Type B pancreatic cell (in vitro differentiated cells): ENCODE measurements at regions not wholly inside any gene's neighbourhood (a gene's known extent, or its start where the extent isn't known, plus 50 kb on each side); places are given as distances from the start of the nearest gene placed in this dataset.

Source experiments
- DNase-seq: peaks from one replicate; pipeline ENCODE4 v3.0.0; 2021; ENCODE audit warnings: mixed read lengths; ENCODE audit not compliant: unreplicated experiment; ENCODE audit errors: extremely low spot score
- H3K27ac Mint-ChIP-seq: 2 replicates; pipeline ENCODE4 v1.8.0; 2021; ENCODE audit warnings: mild to moderate bottlenecking, mixed read lengths
- H3K27me3 Mint-ChIP-seq: 2 replicates; pipeline ENCODE4 v1.8.0; 2021; ENCODE audit warnings: mixed read lengths
- H3K36me3 Mint-ChIP-seq: 2 replicates; pipeline ENCODE4 v1.8.0; 2021; ENCODE audit warnings: mixed read lengths
- H3K4me1 Mint-ChIP-seq: one replicate; pipeline ENCODE4 v1.8.0; 2021; ENCODE audit warnings: mixed read lengths; ENCODE audit not compliant: unreplicated experiment
- H3K4me3 Mint-ChIP-seq: 2 replicates; pipeline ENCODE4 v1.8.0; 2021; ENCODE audit warnings: mild to moderate bottlenecking, mixed read lengths
- H3K9me3 Mint-ChIP-seq: 2 replicates; pipeline ENCODE4 v1.8.0; 2021; ENCODE audit warnings: mixed read lengths
- TF ChIP-seq, protein P1 (sequence below): fragments of 200-600 bp; sonication (generic); conservative IDR thresholded peaks from 2 replicates; pipeline ENCODE4 v1.5.0; 2021; ENCODE audit warnings: antibody characterized with exemption, mild to moderate bottlenecking

DNA sequence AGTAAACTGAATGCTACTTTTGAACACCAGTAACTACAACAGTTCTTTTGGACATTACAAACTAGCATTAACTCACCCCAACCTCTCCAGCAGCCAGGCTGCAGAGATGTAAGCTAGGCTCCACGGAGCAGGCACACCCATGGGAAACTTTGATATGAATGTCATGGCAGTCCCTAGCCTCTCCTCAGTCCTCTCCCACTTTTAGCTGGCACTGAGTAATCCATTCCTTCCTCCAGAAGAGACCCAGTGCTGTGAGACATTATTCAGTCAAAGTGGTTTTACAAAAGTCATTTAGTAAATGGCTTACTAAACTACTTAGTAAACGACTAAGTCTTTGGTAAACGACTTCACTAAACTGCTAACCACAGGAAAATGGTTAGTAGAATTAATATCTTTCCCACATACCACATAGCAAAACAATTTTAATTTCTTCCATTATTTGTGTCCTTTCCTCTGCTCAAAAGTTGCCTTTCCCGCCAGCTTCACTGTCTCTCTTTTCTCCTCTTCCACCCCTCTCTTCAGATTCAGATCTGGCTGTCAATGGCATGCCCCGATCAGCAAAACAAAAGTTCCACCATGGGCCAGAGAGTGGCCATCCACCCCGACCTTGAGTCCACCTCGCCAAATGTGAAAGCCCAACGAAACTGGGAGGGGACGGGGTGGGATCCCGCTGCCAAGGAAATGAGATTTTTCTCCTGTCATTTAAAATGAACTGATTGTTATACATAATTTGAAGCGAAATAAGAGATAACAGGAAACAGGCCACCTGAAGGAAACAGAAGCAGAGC lies 67.5 kb upstream of the TJP1 start:
- no peak for DNase-seq
- TF ChIP-seq, protein P1, sequence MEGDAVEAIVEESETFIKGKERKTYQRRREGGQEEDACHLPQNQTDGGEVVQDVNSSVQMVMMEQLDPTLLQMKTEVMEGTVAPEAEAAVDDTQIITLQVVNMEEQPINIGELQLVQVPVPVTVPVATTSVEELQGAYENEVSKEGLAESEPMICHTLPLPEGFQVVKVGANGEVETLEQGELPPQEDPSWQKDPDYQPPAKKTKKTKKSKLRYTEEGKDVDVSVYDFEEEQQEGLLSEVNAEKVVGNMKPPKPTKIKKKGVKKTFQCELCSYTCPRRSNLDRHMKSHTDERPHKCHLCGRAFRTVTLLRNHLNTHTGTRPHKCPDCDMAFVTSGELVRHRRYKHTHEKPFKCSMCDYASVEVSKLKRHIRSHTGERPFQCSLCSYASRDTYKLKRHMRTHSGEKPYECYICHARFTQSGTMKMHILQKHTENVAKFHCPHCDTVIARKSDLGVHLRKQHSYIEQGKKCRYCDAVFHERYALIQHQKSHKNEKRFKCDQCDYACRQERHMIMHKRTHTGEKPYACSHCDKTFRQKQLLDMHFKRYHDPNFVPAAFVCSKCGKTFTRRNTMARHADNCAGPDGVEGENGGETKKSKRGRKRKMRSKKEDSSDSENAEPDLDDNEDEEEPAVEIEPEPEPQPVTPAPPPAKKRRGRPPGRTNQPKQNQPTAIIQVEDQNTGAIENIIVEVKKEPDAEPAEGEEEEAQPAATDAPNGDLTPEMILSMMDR, result no peak
- H3K27ac Mint-ChIP-seq, result no peak overlapping the region
- peaks cover 3% of the 10 kb centered on the region for H3K27me3 Mint-ChIP-seq
- peaks cover 26% of the 10 kb centered on the region for H3K4me1 Mint-ChIP-seq
- H3K9me3 Mint-ChIP-seq, result peaks cover 5% of the 10 kb centered on the region
- no peak overlapping the region for H3K4me3 Mint-ChIP-seq
- no peaks in the 10 kb centered on the region for H3K36me3 Mint-ChIP-seq

DNA sequence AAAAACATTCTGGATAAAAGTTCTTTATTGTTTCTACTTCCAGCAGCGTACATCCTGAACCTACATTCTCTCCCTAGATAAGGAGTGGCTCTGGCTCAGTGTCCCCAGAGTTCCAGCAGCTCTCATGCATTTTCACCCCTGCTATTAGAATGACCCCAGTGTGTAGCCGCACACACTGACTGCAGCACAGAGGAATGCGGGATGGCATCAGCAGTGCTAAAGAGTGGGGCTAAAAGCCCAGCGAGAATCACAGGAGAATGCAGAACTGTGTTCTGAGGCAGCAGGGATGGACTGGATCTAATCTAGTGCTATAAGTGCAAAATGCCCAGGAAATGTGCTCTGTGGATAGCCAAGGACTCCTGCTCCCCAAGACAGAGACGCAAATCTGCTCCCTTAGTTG lies 66.4 kb upstream of the TJP1 start:
- Mint-ChIP-seq H3K4me1 (peaks cover 26% of the 10 kb centered on the region), H3K36me3 (no peaks in the 10 kb centered on the region), H3K4me3 (peak overlapping the region; percentile 56), H3K27ac (peak overlapping the region; percentile 59), H3K27me3 (peaks cover 12% of the 10 kb centered on the region), H3K9me3 (peaks cover 5% of the 10 kb centered on the region)
- TF ChIP-seq, protein P1, result no peak
- no peak for DNase-seq

DNA sequence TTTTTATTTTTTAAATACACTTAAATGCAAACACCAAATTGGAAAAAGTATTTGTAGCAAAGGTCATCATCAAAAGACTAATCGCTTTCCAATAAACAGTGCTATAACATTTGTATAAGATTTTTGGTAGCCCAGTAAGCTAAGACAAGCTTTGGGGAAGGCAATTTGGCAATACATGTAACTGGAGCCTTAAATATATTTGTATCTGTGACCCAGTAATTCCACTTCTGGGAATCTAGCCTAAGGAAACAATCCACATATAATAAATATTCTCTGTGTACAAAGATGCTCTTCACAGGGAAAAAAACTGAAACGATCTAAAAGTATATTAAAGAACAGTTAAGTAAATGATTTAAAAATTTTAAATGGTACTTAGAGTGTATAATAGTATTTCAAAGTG lies 65.5 kb upstream of the TJP1 start:
- Mint-ChIP-seq H3K36me3 (no peaks in the 10 kb centered on the region), H3K27me3 (peaks cover 20% of the 10 kb centered on the region), H3K9me3 (peaks cover under 1% of the 10 kb centered on the region), H3K4me3 (no peak overlapping the region), H3K4me1 (peaks cover 26% of the 10 kb centered on the region), H3K27ac (no peak overlapping the region)
- TF ChIP-seq, protein P1, result no peak
- DNase-seq, result no peak

DNA sequence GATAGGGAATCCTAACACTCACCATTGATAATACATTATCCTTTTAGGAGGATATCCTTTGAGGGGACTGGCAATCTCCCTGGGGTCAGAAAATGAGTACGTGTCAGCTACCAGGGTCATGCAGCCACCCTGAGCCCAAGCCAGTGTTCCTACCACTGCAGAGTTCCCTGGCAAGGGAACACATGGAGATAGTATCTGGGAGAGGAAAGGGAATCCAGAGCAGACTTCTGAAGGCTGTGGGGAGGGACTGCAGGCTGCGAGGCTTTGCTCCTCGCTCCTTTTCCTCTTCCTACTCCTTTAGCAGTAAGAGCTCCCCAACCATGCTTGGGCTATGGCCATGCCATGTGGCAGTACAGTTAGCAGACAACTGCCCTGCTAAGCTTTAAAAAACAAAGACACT lies 62.9 kb upstream of the TJP1 start:
- no peaks in the 10 kb centered on the region for H3K36me3 Mint-ChIP-seq
- H3K27ac Mint-ChIP-seq, result no peak overlapping the region
- H3K4me1 Mint-ChIP-seq, result peaks cover 23% of the 10 kb centered on the region
- H3K9me3 Mint-ChIP-seq, result no peaks in the 10 kb centered on the region
- H3K4me3 Mint-ChIP-seq, result no peak overlapping the region
- no peak for DNase-seq
- peaks cover 33% of the 10 kb centered on the region for H3K27me3 Mint-ChIP-seq
- TF ChIP-seq, protein P1, result no peak

DNA sequence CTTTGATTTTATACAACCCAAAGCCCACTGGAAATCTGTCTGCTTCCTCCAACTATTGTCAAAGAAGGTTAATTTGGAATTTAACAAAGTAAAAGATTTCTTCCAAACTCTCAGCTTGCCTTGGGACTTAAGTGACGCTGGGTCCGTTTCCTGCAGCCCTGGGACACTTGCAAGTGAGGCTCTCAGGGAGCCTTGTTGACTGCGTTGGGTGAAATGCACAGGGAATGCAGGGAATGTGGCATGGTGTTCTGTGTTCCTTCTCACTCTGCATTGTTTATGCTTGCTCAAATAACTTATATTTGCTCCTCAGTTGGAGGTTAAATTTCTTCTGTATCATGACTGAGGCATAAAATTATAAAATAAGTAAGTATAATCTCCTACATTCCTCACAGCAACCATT lies 60.9 kb upstream of the TJP1 start:
- Mint-ChIP-seq H3K27me3 (peaks cover 39% of the 10 kb centered on the region), H3K27ac (no peak overlapping the region), H3K9me3 (no peaks in the 10 kb centered on the region), H3K4me3 (no peak overlapping the region), H3K36me3 (no peaks in the 10 kb centered on the region), H3K4me1 (peaks cover 8% of the 10 kb centered on the region)
- TF ChIP-seq, protein P1, result no peak
- no peak for DNase-seq
